ENCODE measurements at regions not wholly inside any gene's neighbourhood (a gene's known extent, or its start where the extent isn't known, plus 50 kb on each side); places are given as distances from the start of the nearest gene placed in this dataset.
"Not testable (repeated sequence)": the region's sequence is repeated elsewhere in the genome, so short reads cannot be mapped to it uniquely, and the experiment has no call there.

GRCh38 chr12:116370004-116370404, 92.5 kb upstream of the MED13L start:
- Mint-ChIP-seq H3K4me1 (ENCODE audit: low read depth) (peaks cover 4% of the 10 kb centered on the region), H3K36me3 (ENCODE audit: low read depth) (no peaks in the 10 kb centered on the region), H3K27me3 (ENCODE audit: low read depth) (no peaks in the 10 kb centered on the region), H3K4me3 (no peak overlapping the region), H3K27ac (no peak overlapping the region), H3K9me3 (peaks cover 3% of the 10 kb centered on the region)

GRCh38 chr12:116370886-116371580, 93.5 kb upstream of the MED13L start:
- no peak overlapping the region for H3K4me3 Mint-ChIP-seq
- no peaks in the 10 kb centered on the region for H3K36me3 Mint-ChIP-seq (ENCODE audit: low read depth)
- H3K27ac Mint-ChIP-seq, result no peak overlapping the region
- no peaks in the 10 kb centered on the region for H3K27me3 Mint-ChIP-seq (ENCODE audit: low read depth)
- peaks cover 2% of the 10 kb centered on the region for H3K4me1 Mint-ChIP-seq (ENCODE audit: low read depth)
- H3K9me3 Mint-ChIP-seq, result peaks cover 12% of the 10 kb centered on the region

GRCh38 chr12:116372815-116373214, 95.3 kb upstream of the MED13L start:
- no peaks in the 10 kb centered on the region for H3K4me1 Mint-ChIP-seq (ENCODE audit: low read depth)
- H3K27me3 Mint-ChIP-seq (ENCODE audit: low read depth), result no peaks in the 10 kb centered on the region
- H3K9me3 Mint-ChIP-seq, result peaks cover 12% of the 10 kb centered on the region
- no peaks in the 10 kb centered on the region for H3K36me3 Mint-ChIP-seq (ENCODE audit: low read depth)
- H3K4me3 Mint-ChIP-seq, result no peak overlapping the region
- no peak overlapping the region for H3K27ac Mint-ChIP-seq

- H3K36me3 Mint-ChIP-seq (ENCODE audit: low read depth), result no peaks in the 10 kb centered on the region
- H3K27ac Mint-ChIP-seq, result no peak overlapping the region
- H3K27me3 Mint-ChIP-seq (ENCODE audit: low read depth), result no peaks in the 10 kb centered on the region
- no peak overlapping the region for H3K4me3 Mint-ChIP-seq
- H3K4me1 Mint-ChIP-seq (ENCODE audit: low read depth), result no peaks in the 10 kb centered on the region
- H3K9me3 Mint-ChIP-seq, result peaks cover 12% of the 10 kb centered on the region
Observed at GRCh38 chr12:116373572-116374206, 96.2 kb upstream of the MED13L start.

GRCh38 chr12:116374207-116374606, 96.7 kb upstream of the MED13L start:
- no peak overlapping the region for H3K4me3 Mint-ChIP-seq
- H3K9me3 Mint-ChIP-seq, result peaks cover 12% of the 10 kb centered on the region
- no peak overlapping the region for H3K27ac Mint-ChIP-seq
- no peaks in the 10 kb centered on the region for H3K36me3 Mint-ChIP-seq (ENCODE audit: low read depth)
- H3K4me1 Mint-ChIP-seq (ENCODE audit: low read depth), result no peaks in the 10 kb centered on the region
- H3K27me3 Mint-ChIP-seq (ENCODE audit: low read depth), result no peaks in the 10 kb centered on the region

GRCh38 chr12:116375278-116375842, 97.9 kb upstream of the MED13L start:
- Mint-ChIP-seq H3K27ac (no peak overlapping the region), H3K9me3 (peaks cover 12% of the 10 kb centered on the region)

GRCh38 chr12:116376354-116377193, 99.1 kb upstream of the MED13L start:
- Mint-ChIP-seq H3K36me3 (ENCODE audit: low read depth) (no peaks in the 10 kb centered on the region), H3K9me3 (peaks cover 12% of the 10 kb centered on the region), H3K27ac (no peak overlapping the region), H3K4me1 (ENCODE audit: low read depth) (peaks cover 2% of the 10 kb centered on the region), H3K27me3 (ENCODE audit: low read depth) (no peaks in the 10 kb centered on the region), H3K4me3 (no peak overlapping the region)

More at GRCh38 chr12:116375278-116375842, 97.9 kb upstream of the MED13L start:
- no peaks in the 10 kb centered on the region for H3K36me3 Mint-ChIP-seq (ENCODE audit: low read depth)
- peaks cover 2% of the 10 kb centered on the region for H3K4me1 Mint-ChIP-seq (ENCODE audit: low read depth)
- H3K27me3 Mint-ChIP-seq (ENCODE audit: low read depth), result no peaks in the 10 kb centered on the region
- no peak overlapping the region for H3K4me3 Mint-ChIP-seq

- H3K4me1 Mint-ChIP-seq (ENCODE audit: low read depth); H3K36me3 Mint-ChIP-seq (ENCODE audit: low read depth); H3K27ac Mint-ChIP-seq; H3K27me3 Mint-ChIP-seq (ENCODE audit: low read depth); H3K4me3 Mint-ChIP-seq: not testable (repeated sequence)
- H3K9me3 Mint-ChIP-seq, result peaks cover 12% of the 10 kb centered on the region
Observed at GRCh38 chr12:116377194-116377571, 99.7 kb upstream of the MED13L start.

GRCh38 chr12:116378002-116378401, 100.5 kb upstream of the MED13L start:
- Mint-ChIP-seq H3K27ac (no peak overlapping the region), H3K9me3 (peaks cover 12% of the 10 kb centered on the region), H3K36me3 (ENCODE audit: low read depth) (no peaks in the 10 kb centered on the region), H3K4me3 (no peak overlapping the region), H3K27me3 (ENCODE audit: low read depth) (peaks cover 5% of the 10 kb centered on the region), H3K4me1 (ENCODE audit: low read depth) (peaks cover 2% of the 10 kb centered on the region)

- Mint-ChIP-seq H3K4me3 (no peak overlapping the region), H3K9me3 (peaks cover 8% of the 10 kb centered on the region), H3K36me3 (ENCODE audit: low read depth) (no peaks in the 10 kb centered on the region), H3K4me1 (ENCODE audit: low read depth) (peaks cover 4% of the 10 kb centered on the region), H3K27ac (no peak overlapping the region), H3K27me3 (ENCODE audit: low read depth) (peaks cover 9% of the 10 kb centered on the region)
Observed at GRCh38 chr12:116380108-116380507, 102.6 kb upstream of the MED13L start.

- not testable (repeated sequence) for H3K4me1 Mint-ChIP-seq (ENCODE audit: low read depth); H3K36me3 Mint-ChIP-seq (ENCODE audit: low read depth); H3K27me3 Mint-ChIP-seq (ENCODE audit: low read depth); H3K27ac Mint-ChIP-seq; H3K4me3 Mint-ChIP-seq; H3K9me3 Mint-ChIP-seq
Observed at GRCh38 chr12:116380740-116381139, 103.2 kb upstream of the MED13L start.

- Mint-ChIP-seq H3K27me3 (ENCODE audit: low read depth) (peaks cover 9% of the 10 kb centered on the region), H3K4me1 (ENCODE audit: low read depth) (peaks cover 5% of the 10 kb centered on the region), H3K4me3 (no peak overlapping the region), H3K27ac (no peak overlapping the region), H3K9me3 (no peaks in the 10 kb centered on the region), H3K36me3 (ENCODE audit: low read depth) (no peaks in the 10 kb centered on the region)
Observed at GRCh38 chr12:116381240-116381743, 103.8 kb upstream of the MED13L start.

GRCh38 chr12:116381744-116382685, 104.5 kb upstream of the MED13L start:
- peaks cover 5% of the 10 kb centered on the region for H3K4me1 Mint-ChIP-seq (ENCODE audit: low read depth)
- H3K4me3 Mint-ChIP-seq, result no peak overlapping the region
- peaks cover 9% of the 10 kb centered on the region for H3K27me3 Mint-ChIP-seq (ENCODE audit: low read depth)
- H3K9me3 Mint-ChIP-seq, result no peaks in the 10 kb centered on the region
- no peaks in the 10 kb centered on the region for H3K36me3 Mint-ChIP-seq (ENCODE audit: low read depth)
- H3K27ac Mint-ChIP-seq, result no peak overlapping the region

All from T-helper 1 cell treated with Interleukin-12 subunit alpha and Interleukin-12 subunit beta and Interleukin-4 antibody, amounts not matched to agents 30 μg/mL and 1 μg/mL, for 36 hours (primary cell).